ENCODE measurements at regions not wholly inside any gene's neighbourhood (a gene's known extent, or its start where the extent isn't known, plus 50 kb on each side); places are given as distances from the start of the nearest gene placed in this dataset.

- POLR2A ChIA-PET = no interaction called here
- H3K4me1 Mint-ChIP-seq = no peaks in the 10 kb centered on the region
- H3K27me3 Mint-ChIP-seq = peaks cover 0 to 4% (median 0%) of the 10 kb centered on the region in 5 donors
- ATAC-seq (no peak), DNase-seq (no peak)
- H3K27ac Mint-ChIP-seq = no peak overlapping the region
- no peaks in the 10 kb centered on the region for H3K36me3 Mint-ChIP-seq
- H3K4me3 Mint-ChIP-seq = no peak overlapping the region
- peaks cover 0 to 11% (median 3%) of the 10 kb centered on the region in 9 donors for H3K9me3 Mint-ChIP-seq
Observed at GRCh38 chrX:20967725-20968124, 406.5 kb upstream of the CNKSR2 start.

- Mint-ChIP-seq H3K9me3 (peaks cover 0 to 11% (median 3%) of the 10 kb centered on the region in 9 donors), H3K27ac (no peak overlapping the region), H3K36me3 (no peaks in the 10 kb centered on the region), H3K27me3 (peaks cover 0 to 4% (median 0%) of the 10 kb centered on the region in 5 donors), H3K4me3 (no peak overlapping the region), H3K4me1 (no peaks in the 10 kb centered on the region)
- ATAC-seq (no peak), DNase-seq (no peak)
- POLR2A ChIA-PET = no interaction called here
Observed at GRCh38 chrX:20965270-20966044, 408.8 kb upstream of the CNKSR2 start.

GRCh38 chrX:20954014-20954413 is 420.2 kb upstream of the CNKSR2 start:
- no peaks in the 10 kb centered on the region for H3K4me1 Mint-ChIP-seq
- no peak for ATAC-seq
- POLR2A ChIA-PET = no interaction called here
- peaks cover 0 to 2% (median 0%) of the 10 kb centered on the region in 9 donors for H3K9me3 Mint-ChIP-seq
- peaks cover 0 to 8% (median 0%) of the 10 kb centered on the region in 5 donors for H3K27me3 Mint-ChIP-seq
- DNase-seq = no peak
- H3K36me3 Mint-ChIP-seq = no peaks in the 10 kb centered on the region
- H3K4me3 Mint-ChIP-seq = no peak overlapping the region
- H3K27ac Mint-ChIP-seq = no peak overlapping the region

GRCh38 chrX:20952180-20952579 is 422.0 kb upstream of the CNKSR2 start:
- no peak for DNase-seq
- Mint-ChIP-seq H3K9me3 (peaks cover 0 to 2% (median 0%) of the 10 kb centered on the region in 9 donors), H3K27ac (no peak overlapping the region), H3K36me3 (no peaks in the 10 kb centered on the region), H3K4me1 (peaks cover 0 to 7% (median 2%) of the 10 kb centered on the region in 4 donors), H3K4me3 (no peak overlapping the region), H3K27me3 (peaks cover 0 to 8% (median 0%) of the 10 kb centered on the region in 5 donors)
- POLR2A ChIA-PET = no interaction called here
- ATAC-seq = no peak

- Mint-ChIP-seq H3K27ac (no peak overlapping the region), H3K4me3 (no peak overlapping the region), H3K4me1 (peaks cover 0 to 7% (median 2%) of the 10 kb centered on the region in 4 donors), H3K9me3 (peaks cover 0 to 2% (median 0%) of the 10 kb centered on the region in 9 donors), H3K36me3 (no peaks in the 10 kb centered on the region), H3K27me3 (peaks cover 0 to 8% (median 0%) of the 10 kb centered on the region in 5 donors)
- POLR2A ChIA-PET = no interaction called here
- DNase-seq = no peak
- no peak for ATAC-seq
Observed at GRCh38 chrX:20951016-20951810, 423.0 kb upstream of the CNKSR2 start.

- ATAC-seq (no peak), DNase-seq (no peak)
- Mint-ChIP-seq H3K4me1 (peaks cover 0 to 7% (median 2%) of the 10 kb centered on the region in 4 donors), H3K27me3 (peaks cover 0 to 8% (median 0%) of the 10 kb centered on the region in 5 donors), H3K4me3 (no peak overlapping the region), H3K9me3 (peaks cover 0 to 2% (median 0%) of the 10 kb centered on the region in 9 donors), H3K36me3 (no peaks in the 10 kb centered on the region), H3K27ac (no peak overlapping the region)
- POLR2A ChIA-PET = no interaction called here
Observed at GRCh38 chrX:20947411-20947912, 426.8 kb upstream of the CNKSR2 start.

- no peak overlapping the region for H3K27ac Mint-ChIP-seq
- H3K9me3 Mint-ChIP-seq = peaks cover 0 to 9% (median 0%) of the 10 kb centered on the region in 9 donors
- peaks cover 0 to 6% (median 1%) of the 10 kb centered on the region in 5 donors for H3K27me3 Mint-ChIP-seq
- DNase-seq (no peak), ATAC-seq (no peak)
- POLR2A ChIA-PET = no interaction called here
- H3K36me3 Mint-ChIP-seq = peaks cover 0 to 5% (median 0%) of the 10 kb centered on the region in 3 donors
- H3K4me3 Mint-ChIP-seq = no peak overlapping the region
- no peaks in the 10 kb centered on the region for H3K4me1 Mint-ChIP-seq
Observed at GRCh38 chrX:20913760-20914159, 460.5 kb upstream of the CNKSR2 start.

- Mint-ChIP-seq H3K27ac (no peak overlapping the region), H3K4me3 (no peak overlapping the region), H3K9me3 (peaks cover 0 to 20% (median 0%) of the 10 kb centered on the region in 9 donors), H3K36me3 (peaks cover 0 to 11% (median 2%) of the 10 kb centered on the region in 3 donors), H3K27me3 (peaks cover 0 to 25% (median 4%) of the 10 kb centered on the region in 5 donors), H3K4me1 (peaks cover 0 to 2% (median 0%) of the 10 kb centered on the region in 4 donors)
- ATAC-seq = no peak
- POLR2A ChIA-PET = no interaction called here
- no peak for DNase-seq
Observed at GRCh38 chrX:20906571-20906970, 467.6 kb upstream of the CNKSR2 start.

GRCh38 chrX:20884565-20884964 is 489.7 kb upstream of the CNKSR2 start:
- POLR2A ChIA-PET = no interaction called here
- H3K36me3 Mint-ChIP-seq = no peaks in the 10 kb centered on the region
- H3K4me3 Mint-ChIP-seq = no peak overlapping the region
- no peak for DNase-seq
- ATAC-seq = no peak
- no peaks in the 10 kb centered on the region for H3K4me1 Mint-ChIP-seq
- H3K27me3 Mint-ChIP-seq = no peaks in the 10 kb centered on the region
- H3K9me3 Mint-ChIP-seq = peaks cover 0 to 4% (median 0%) of the 10 kb centered on the region in 9 donors
- H3K27ac Mint-ChIP-seq = no peak overlapping the region

- ATAC-seq (no peak), DNase-seq (no peak)
- Mint-ChIP-seq H3K4me1 (no peaks in the 10 kb centered on the region), H3K9me3 (peaks cover 0 to 32% (median 9%) of the 10 kb centered on the region in 9 donors), H3K4me3 (no peak overlapping the region), H3K27ac (no peak overlapping the region), H3K36me3 (peaks cover 0 to 19% (median 3%) of the 10 kb centered on the region in 3 donors), H3K27me3 (peaks cover 0 to 7% (median 1%) of the 10 kb centered on the region in 5 donors)
- POLR2A ChIA-PET = no interaction called here
Observed at GRCh38 chrX:20863649-20864048, 510.6 kb upstream of the CNKSR2 start.

- H3K27me3 Mint-ChIP-seq = peaks cover 0 to 7% (median 1%) of the 10 kb centered on the region in 5 donors
- no peak overlapping the region for H3K4me3 Mint-ChIP-seq
- ATAC-seq (no peak), DNase-seq (no peak)
- no peak overlapping the region for H3K27ac Mint-ChIP-seq
- H3K9me3 Mint-ChIP-seq = peaks cover 0 to 37% (median 9%) of the 10 kb centered on the region in 9 donors
- H3K4me1 Mint-ChIP-seq = no peaks in the 10 kb centered on the region
- peaks cover 0 to 19% (median 3%) of the 10 kb centered on the region in 3 donors for H3K36me3 Mint-ChIP-seq
- POLR2A ChIA-PET = no interaction called here
Observed at GRCh38 chrX:20861113-20861512, 513.1 kb upstream of the CNKSR2 start.

- Mint-ChIP-seq H3K27me3 (peaks cover 0 to 3% (median 0%) of the 10 kb centered on the region in 5 donors), H3K27ac (no peak overlapping the region), H3K36me3 (peaks cover 0 to 19% (median 3%) of the 10 kb centered on the region in 3 donors), H3K4me3 (no peak overlapping the region), H3K4me1 (no peaks in the 10 kb centered on the region), H3K9me3 (peaks cover 0 to 30% (median 9%) of the 10 kb centered on the region in 9 donors)
- POLR2A ChIA-PET = no interaction called here
- DNase-seq (no peak), ATAC-seq (no peak)
Observed at GRCh38 chrX:20857746-20858145, 516.5 kb upstream of the CNKSR2 start.

- Mint-ChIP-seq H3K36me3 (peaks cover 0 to 5% (median 0%) of the 10 kb centered on the region in 3 donors), H3K4me1 (no peaks in the 10 kb centered on the region), H3K27me3 (peaks cover 0 to 2% (median 0%) of the 10 kb centered on the region in 5 donors), H3K27ac (no peak overlapping the region), H3K4me3 (no peak overlapping the region), H3K9me3 (peaks cover 0 to 19% (median 0%) of the 10 kb centered on the region in 9 donors)
- no peak for DNase-seq
- POLR2A ChIA-PET = no interaction called here
- ATAC-seq = no peak
Observed at GRCh38 chrX:20838477-20838876, 535.7 kb upstream of the CNKSR2 start.
